PC-9 (cell line): ENCODE measurements at regions not wholly inside any gene's neighbourhood (a gene's known extent, or its start where the extent isn't known, plus 50 kb on each side); places are given as distances from the start of the nearest gene placed in this dataset.

Source experiments
- BruUV-seq: library from RNA; stranded (reverse); fragments of 400-500 nt; replicated peaks from 2 replicates; lab custom pipeline; 2021; lab: Mats Ljungman, UMichigan
- CTCF ChIA-PET: fragments of 300-600 bp; sonication (Branson Sonifier 250); formaldehyde crosslinking; loops from one replicate; lab custom pipeline; 2022; ENCODE audit warnings: antibody characterized with exemption; lab: Charles Lee
- POLR2A ChIA-PET: fragments of 300-600 bp; sonication (Branson Sonifier 250); formaldehyde crosslinking; loops from one replicate; lab custom pipeline; 2022; ENCODE audit warnings: antibody characterized with exemption; ENCODE audit not compliant: unreplicated experiment; lab: Charles Lee
- DNase-seq, 2 experiments: peaks; one replicate each; pipeline versions ENCODE4 v3.0.0 to v3.0.0-alpha.2; 2015 to 2022; ENCODE audit warnings: mixed read lengths in 1 of 2
- H2AFZ ChIP-seq: fragments of 200-600 bp; sonication (generic); 2 replicates; pipeline ENCODE4 v1.8.1; 2017; ENCODE audit warnings: antibody characterized with exemption
- H3F3A ChIP-seq: fragments of 200-600 bp; sonication (generic); 2 replicates; pipeline ENCODE4 v1.8.1; 2017; ENCODE audit warnings: antibody characterized with exemption, mild to moderate bottlenecking, low read depth; ENCODE audit not compliant: insufficient read depth
- H3K27ac ChIP-seq: fragments of 200-600 bp; sonication (generic); 2 replicates; pipeline ENCODE4 v1.6.1; 2016; ENCODE audit warnings: mixed run types
- H3K27me3 ChIP-seq: fragments of 200-600 bp; sonication (generic); 2 replicates; pipeline ENCODE4 v1.6.1; 2016; ENCODE audit warnings: low read depth, mixed run types; ENCODE audit not compliant: insufficient read depth
- H3K36me3 ChIP-seq: fragments of 200-600 bp; sonication (generic); 2 replicates; pipeline ENCODE4 v1.6.1; 2016; ENCODE audit warnings: low read depth, mixed run types
- H3K4me1 ChIP-seq: fragments of 200-600 bp; sonication (generic); replicated peaks from 2 replicates; pipeline ENCODE4 v1.6.1; 2016; ENCODE audit warnings: mixed run types; ENCODE audit not compliant: insufficient read depth
- H3K4me2 ChIP-seq: fragments of 200-600 bp; sonication (generic); 2 replicates; pipeline ENCODE4 v1.6.1; 2017; ENCODE audit warnings: mixed run types
- H3K4me3 ChIP-seq: fragments of 200-600 bp; sonication (generic); 2 replicates; pipeline ENCODE4 v1.6.1; 2016; ENCODE audit warnings: mixed run types
- H3K79me2 ChIP-seq: fragments of 200-600 bp; sonication (generic); 2 replicates; pipeline ENCODE4 v1.6.1; 2017; ENCODE audit warnings: low read depth, mixed run types
- H3K9me2 ChIP-seq: fragments of 200-600 bp; sonication (generic); 2 replicates; pipeline ENCODE4 v1.8.1; 2017; ENCODE audit warnings: mild to moderate bottlenecking; ENCODE audit not compliant: insufficient read depth
- H3K9me3 ChIP-seq: fragments of 200-600 bp; sonication (generic); 2 replicates; pipeline ENCODE4 v1.8.1; 2016; ENCODE audit warnings: low read depth; ENCODE audit not compliant: insufficient read depth
- H4K20me1 ChIP-seq: fragments of 200-600 bp; sonication (generic); 2 replicates; pipeline ENCODE4 v1.8.1; 2017; ENCODE audit not compliant: insufficient read depth
- CTCF ChIP-seq: fragments of 200-600 bp; sonication (generic); conservative IDR thresholded peaks from 2 replicates; pipeline ENCODE4 v1.6.1; 2017; ENCODE audit warnings: mixed run types, antibody characterized with exemption, mild to moderate bottlenecking, moderate library complexity
- EZH2 ChIP-seq: fragments of 200-600 bp; sonication (generic); IDR thresholded peaks from 2 replicates; pipeline ENCODE4 v1.8.0; 2017; ENCODE audit warnings: antibody characterized with exemption, low read depth
- intact Hi-C: fragments of 100-400 bp; cut with micrococcal nuclease; formaldehyde crosslinking; loops from one replicate; pipeline ENCODE4 v1.10.0; 2022; ENCODE audit not compliant: unreplicated experiment

GRCh38 chr7:45324683-45325237, 167.2 kb downstream of the RAMP3 start:
- Histone ChIP-seq H3K27ac (no peak overlapping the region), H3K27me3 (peaks cover 39% of the 10 kb centered on the region), H3K9me2 (no peaks in the 10 kb centered on the region), H3F3A (no peaks in the 10 kb centered on the region), H4K20me1 (no peaks in the 10 kb centered on the region), H3K79me2 (no peaks in the 10 kb centered on the region), H2AFZ (no peak overlapping the region), H3K4me3 (no peak overlapping the region), H3K4me1 (no peaks in the 10 kb centered on the region), H3K36me3 (no peaks in the 10 kb centered on the region), H3K4me2 (no peak overlapping the region), H3K9me3 (no peaks in the 10 kb centered on the region; the same call in 1 of the 2 replicates)
- intact Hi-C loops: no loop called here
- TF ChIP-seq EZH2 (no peak), CTCF (no peak)
- ChIA-PET POLR2A (no interaction called here), CTCF (no interaction called here)
- no TSS peak for BruUV-seq
- no peak for DNase-seq

GRCh38 chr7:45325378-45325777, 167.8 kb downstream of the RAMP3 start:
- Histone ChIP-seq H3K27ac (no peak overlapping the region), H3K27me3 (peaks cover 44% of the 10 kb centered on the region), H3K79me2 (no peaks in the 10 kb centered on the region), H4K20me1 (no peaks in the 10 kb centered on the region), H3K4me1 (no peaks in the 10 kb centered on the region), H3K4me2 (no peak overlapping the region), H3K9me2 (no peaks in the 10 kb centered on the region), H2AFZ (no peak overlapping the region), H3K9me3 (no peaks in the 10 kb centered on the region; the same call in 1 of the 2 replicates), H3K4me3 (no peak overlapping the region), H3F3A (no peaks in the 10 kb centered on the region), H3K36me3 (no peaks in the 10 kb centered on the region)
- BruUV-seq: no TSS peak
- ChIA-PET POLR2A (no interaction called here), CTCF (no interaction called here)
- no peak for TF ChIP-seq CTCF
- TF ChIP-seq EZH2: no peak
- DNase-seq: no peak
- intact Hi-C loops: no loop called here

GRCh38 chr7:45328403-45328981, 170.9 kb downstream of the RAMP3 start:
- Histone ChIP-seq H3K27me3 (peaks cover 55% of the 10 kb centered on the region), H3K4me2 (no peak overlapping the region), H3K36me3 (no peaks in the 10 kb centered on the region), H4K20me1 (no peaks in the 10 kb centered on the region), H3K9me2 (no peaks in the 10 kb centered on the region), H3K4me1 (no peaks in the 10 kb centered on the region), H2AFZ (no peak overlapping the region), H3F3A (no peaks in the 10 kb centered on the region), H3K79me2 (no peaks in the 10 kb centered on the region), H3K4me3 (no peak overlapping the region), H3K9me3 (no peaks in the 10 kb centered on the region; the same call in 1 of the 2 replicates), H3K27ac (no peak overlapping the region)
- BruUV-seq: no TSS peak
- no peak for DNase-seq
- ChIA-PET POLR2A (no interaction called here), CTCF (no interaction called here)
- TF ChIP-seq EZH2 (no peak), CTCF (no peak)
- intact Hi-C loops: no loop called here
